Duodenal mucosa (tissue), 2 donors: ENCODE measurements at regions not wholly inside any gene's neighbourhood (a gene's known extent, or its start where the extent isn't known, plus 50 kb on each side); places are given as distances from the start of the nearest gene placed in this dataset.

ENCODE experiments used
- H3K27ac ChIP-seq: one replicate; pipeline ENCODE4 v1.7.0; 2013; ENCODE audit warnings: low read depth, low read length
- H3K27me3 ChIP-seq, 2 donors: one replicate each; pipeline ENCODE4 v1.7.0; 2013; ENCODE audit warnings: low read length in 2 of 2, control low read depth in 1 of 2; ENCODE audit not compliant: insufficient read depth in 2 of 2, control insufficient read depth in 1 of 2
- H3K36me3 ChIP-seq, 2 donors: one replicate each; pipeline ENCODE4 v1.7.0; 2013; ENCODE audit warnings: low read length in 2 of 2, control low read depth in 1 of 2; ENCODE audit not compliant: insufficient read depth in 2 of 2, control insufficient read depth in 1 of 2
- H3K4me1 ChIP-seq, 2 donors: one replicate each; pipeline ENCODE4 v1.7.0; 2013; ENCODE audit warnings: low read length in 2 of 2, control low read depth in 1 of 2; ENCODE audit not compliant: insufficient read depth in 2 of 2, control insufficient read depth in 1 of 2
- H3K4me3 ChIP-seq, 2 donors: one replicate each; pipeline ENCODE4 v1.7.0; 2013; ENCODE audit warnings: low read length in 2 of 2, low read depth in 1 of 2
- H3K9ac ChIP-seq, 2 donors: one replicate each; pipeline ENCODE4 v1.7.0; 2013; ENCODE audit warnings: low read length in 2 of 2, low read depth in 1 of 2
- H3K9me3 ChIP-seq, 2 donors: one replicate each; pipeline ENCODE4 v1.7.0; 2013; ENCODE audit warnings: low read length in 2 of 2, control low read depth in 1 of 2; ENCODE audit not compliant: control insufficient read depth in 1 of 2

DNA sequence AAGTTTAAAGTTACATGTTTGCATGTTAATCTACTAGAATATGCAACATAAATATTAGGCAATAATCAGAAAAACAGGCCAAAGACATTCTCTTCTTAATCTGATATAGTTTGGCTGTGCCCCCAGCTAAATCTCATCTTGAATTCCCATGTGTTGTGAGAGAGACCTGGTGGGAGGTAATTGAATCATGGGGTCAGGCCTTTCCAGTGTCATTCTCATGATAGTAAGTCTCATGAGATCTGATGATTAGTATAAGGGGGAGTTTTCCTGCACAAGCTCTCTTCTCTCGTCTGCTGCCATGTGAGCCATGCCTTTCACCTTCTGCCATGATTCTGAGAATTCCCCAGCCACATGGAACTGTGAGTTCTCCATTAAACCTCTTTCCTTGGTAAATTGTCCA is 1241.7 kb upstream of the ADGRB3 start:
- H3K4me1 ChIP-seq, result no peaks in the 10 kb centered on the region

GRCh38 chr6:67391955-67392354 is 1243.1 kb upstream of the ADGRB3 start:
- Histone ChIP-seq H3K36me3 (no peaks in the 10 kb centered on the region), H3K4me1 (no peaks in the 10 kb centered on the region), H3K27me3 (no peaks in the 10 kb centered on the region), H3K4me3 (no peak overlapping the region), H3K9ac (no peak overlapping the region), H3K9me3 (peaks cover 3 to 4% of the 10 kb centered on the region in 2 donors), H3K27ac (no peak overlapping the region)

More for the DNA sequence above, 1241.7 kb upstream of the ADGRB3 start:
- Histone ChIP-seq H3K27ac (no peak overlapping the region), H3K9me3 (peaks cover 4% of the 10 kb centered on the region in 2 donors), H3K36me3 (no peaks in the 10 kb centered on the region), H3K27me3 (no peaks in the 10 kb centered on the region), H3K4me3 (no peak overlapping the region), H3K9ac (no peak overlapping the region)

- H3K27ac ChIP-seq, result no peak overlapping the region
- H3K36me3 ChIP-seq, result no peaks in the 10 kb centered on the region
- H3K4me3 ChIP-seq, result no peak overlapping the region
- no peaks in the 10 kb centered on the region for H3K4me1 ChIP-seq
- H3K9me3 ChIP-seq, result peaks cover 0 to 3% of the 10 kb centered on the region in 2 donors
- no peaks in the 10 kb centered on the region for H3K27me3 ChIP-seq
- H3K9ac ChIP-seq, result no peak overlapping the region
Observed at GRCh38 chr6:67369679-67370078, 1265.4 kb upstream of the ADGRB3 start.

- H3K36me3 ChIP-seq, result no peaks in the 10 kb centered on the region
- no peak overlapping the region for H3K9ac ChIP-seq
- H3K27ac ChIP-seq, result no peak overlapping the region
- H3K4me3 ChIP-seq, result no peak overlapping the region
- no peaks in the 10 kb centered on the region for H3K27me3 ChIP-seq
- H3K9me3 ChIP-seq, result peaks cover 0 to 3% of the 10 kb centered on the region in 2 donors
- no peaks in the 10 kb centered on the region for H3K4me1 ChIP-seq
Observed at GRCh38 chr6:67362976-67363375, 1272.1 kb upstream of the ADGRB3 start.

- no peak overlapping the region for H3K4me3 ChIP-seq
- H3K9ac ChIP-seq, result no peak overlapping the region
- no peaks in the 10 kb centered on the region for H3K36me3 ChIP-seq
- no peaks in the 10 kb centered on the region for H3K27me3 ChIP-seq
- H3K9me3 ChIP-seq, result no peaks in the 10 kb centered on the region
- no peaks in the 10 kb centered on the region for H3K4me1 ChIP-seq
- no peak overlapping the region for H3K27ac ChIP-seq
Observed at GRCh38 chr6:67361264-67361663, 1273.8 kb upstream of the ADGRB3 start.

GRCh38 chr6:67358241-67358640 is 1276.8 kb upstream of the ADGRB3 start:
- Histone ChIP-seq H3K27ac (no peak overlapping the region), H3K9ac (no peak overlapping the region), H3K4me1 (no peaks in the 10 kb centered on the region), H3K36me3 (no peaks in the 10 kb centered on the region), H3K27me3 (no peaks in the 10 kb centered on the region), H3K9me3 (peaks cover 0 to 2% of the 10 kb centered on the region in 2 donors), H3K4me3 (no peak overlapping the region)

GRCh38 chr6:67353861-67354260 is 1281.2 kb upstream of the ADGRB3 start:
- Histone ChIP-seq H3K27me3 (no peaks in the 10 kb centered on the region), H3K9me3 (peaks cover 0 to 2% of the 10 kb centered on the region in 2 donors), H3K9ac (no peak overlapping the region), H3K4me3 (no peak overlapping the region), H3K36me3 (no peaks in the 10 kb centered on the region), H3K4me1 (no peaks in the 10 kb centered on the region), H3K27ac (no peak overlapping the region)

GRCh38 chr6:67352717-67353116 is 1282.4 kb upstream of the ADGRB3 start:
- Histone ChIP-seq H3K9me3 (peaks cover 8 to 9% of the 10 kb centered on the region in 2 donors), H3K36me3 (no peaks in the 10 kb centered on the region), H3K4me1 (no peaks in the 10 kb centered on the region), H3K9ac (no peak overlapping the region), H3K27me3 (no peaks in the 10 kb centered on the region), H3K27ac (no peak overlapping the region), H3K4me3 (no peak overlapping the region)

DNA sequence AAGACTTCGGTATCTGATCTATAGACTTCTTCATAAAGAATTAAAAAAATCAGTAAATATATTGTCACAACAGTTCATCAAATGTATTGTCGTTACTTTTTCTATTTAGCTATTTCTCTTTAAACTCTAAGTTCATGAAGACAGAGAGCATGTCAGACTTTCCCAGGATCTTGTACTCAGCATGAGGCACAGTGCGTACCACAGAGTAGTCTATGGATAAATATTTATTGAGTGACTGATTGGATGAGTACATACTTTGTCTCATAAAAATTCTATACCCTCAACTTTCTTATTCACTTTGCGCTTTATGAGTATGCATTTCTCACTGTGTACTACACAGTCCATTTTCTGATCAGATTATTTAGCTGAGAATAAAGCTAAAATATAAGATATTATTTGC is 1284.4 kb upstream of the ADGRB3 start:
- Histone ChIP-seq H3K9me3 (peaks cover 10 to 13% of the 10 kb centered on the region in 2 donors), H3K9ac (no peak overlapping the region), H3K4me1 (no peaks in the 10 kb centered on the region), H3K27ac (no peak overlapping the region), H3K36me3 (no peaks in the 10 kb centered on the region), H3K4me3 (no peak overlapping the region), H3K27me3 (no peaks in the 10 kb centered on the region)

DNA sequence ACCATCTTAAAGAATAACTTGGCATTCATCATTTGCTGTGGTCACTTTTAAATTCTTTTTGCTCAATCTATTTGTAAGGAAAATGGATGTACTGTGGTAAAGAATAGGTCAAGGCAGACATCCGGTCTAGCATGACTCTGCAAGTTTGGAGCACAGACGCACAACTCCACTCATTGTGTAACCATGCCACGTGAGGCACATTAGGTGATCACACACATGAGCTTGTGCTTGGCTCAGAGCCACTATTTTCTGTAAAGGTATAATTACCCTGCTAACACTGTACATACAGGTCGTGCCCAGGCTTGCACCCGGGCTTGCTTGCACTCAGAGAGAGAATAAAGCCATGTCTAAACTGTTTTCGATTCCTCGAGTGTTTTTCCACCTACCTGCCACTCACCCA is 1289.1 kb upstream of the ADGRB3 start:
- no peak overlapping the region for H3K27ac ChIP-seq
- H3K9ac ChIP-seq, result no peak overlapping the region
- H3K9me3 ChIP-seq, result peaks cover 10 to 11% of the 10 kb centered on the region in 2 donors
- no peaks in the 10 kb centered on the region for H3K27me3 ChIP-seq
- no peaks in the 10 kb centered on the region for H3K36me3 ChIP-seq
- no peak overlapping the region for H3K4me3 ChIP-seq
- H3K4me1 ChIP-seq, result no peaks in the 10 kb centered on the region

GRCh38 chr6:67336014-67336413 is 1299.1 kb upstream of the ADGRB3 start:
- H3K4me1 ChIP-seq, result no peaks in the 10 kb centered on the region
- no peak overlapping the region for H3K27ac ChIP-seq
- no peak overlapping the region for H3K4me3 ChIP-seq
- no peak overlapping the region for H3K9ac ChIP-seq
- H3K9me3 ChIP-seq, result peaks cover 0 to 4% of the 10 kb centered on the region in 2 donors
- H3K36me3 ChIP-seq, result no peaks in the 10 kb centered on the region
- no peaks in the 10 kb centered on the region for H3K27me3 ChIP-seq
